GM19467 (cell line): ENCODE measurements at regions not wholly inside any gene's neighbourhood (a gene's known extent, or its start where the extent isn't known, plus 50 kb on each side); places are given as distances from the start of the nearest gene placed in this dataset.

ENCODE experiments used
- ATAC-seq: cut with Tn5 transposase; IDR thresholded peaks from one replicate; pipeline ENCODE4 v1.9.1; 2021; ENCODE audit warnings: mild to moderate bottlenecking, moderate library complexity; ENCODE audit not compliant: unreplicated experiment

- ATAC-seq = no peak
These were observed 471.8 kb upstream of the BRINP1 start for GRCh38 chr9:119841016-119841415.

GRCh38 chr9:119839888-119840287, 470.7 kb upstream of the BRINP1 start:
- no peak for ATAC-seq

- no peak for ATAC-seq
These were observed 469.0 kb upstream of the BRINP1 start for GRCh38 chr9:119838210-119838609.

GRCh38 chr9:119836036-119836435, 466.8 kb upstream of the BRINP1 start:
- ATAC-seq = no peak

GRCh38 chr9:119834064-119834620, 464.9 kb upstream of the BRINP1 start:
- no peak for ATAC-seq

- no peak for ATAC-seq
These were observed 462.1 kb upstream of the BRINP1 start for GRCh38 chr9:119831309-119831708.

GRCh38 chr9:119829748-119830147, 460.5 kb upstream of the BRINP1 start:
- no peak for ATAC-seq

GRCh38 chr9:119829186-119829585, 460.0 kb upstream of the BRINP1 start:
- no peak for ATAC-seq

- no peak for ATAC-seq
These were observed 458.3 kb upstream of the BRINP1 start for GRCh38 chr9:119827526-119827925.

GRCh38 chr9:119827126-119827525, 457.9 kb upstream of the BRINP1 start:
- ATAC-seq = no peak

GRCh38 chr9:119818726-119819435, 449.6 kb upstream of the BRINP1 start:
- ATAC-seq = no peak

GRCh38 chr9:119810645-119811429, 441.6 kb upstream of the BRINP1 start:
- no peak for ATAC-seq

- no peak for ATAC-seq
These were observed 434.4 kb upstream of the BRINP1 start for GRCh38 chr9:119803679-119804078.

- ATAC-seq = no peak
These were observed 433.4 kb upstream of the BRINP1 start for GRCh38 chr9:119802621-119803020.

GRCh38 chr9:119802133-119802532, 432.9 kb upstream of the BRINP1 start:
- ATAC-seq = no peak

GRCh38 chr9:119801311-119801710, 432.1 kb upstream of the BRINP1 start:
- no peak for ATAC-seq

- no peak for ATAC-seq
These were observed 426.2 kb upstream of the BRINP1 start for GRCh38 chr9:119795395-119795794.

GRCh38 chr9:119794836-119795235, 425.6 kb upstream of the BRINP1 start:
- ATAC-seq = no peak

- no peak for ATAC-seq
These were observed 424.0 kb upstream of the BRINP1 start for GRCh38 chr9:119793218-119793617.

- ATAC-seq = no peak
These were observed 423.0 kb upstream of the BRINP1 start for GRCh38 chr9:119792242-119792641.

- ATAC-seq = no peak
These were observed 420.8 kb upstream of the BRINP1 start for GRCh38 chr9:119789987-119790386.

- no peak for ATAC-seq
These were observed 419.7 kb upstream of the BRINP1 start for GRCh38 chr9:119788921-119789320.
